Adrenal gland (tissue), 9 donors: ENCODE measurements at regions not wholly inside any gene's neighbourhood (a gene's known extent, or its start where the extent isn't known, plus 50 kb on each side); places are given as distances from the start of the nearest gene placed in this dataset.

Source experiments
- DNase-seq, 7 donors: peaks; one replicate each; pipeline ENCODE4 v3.0.0-alpha.2; 2019 to 2020
- H3K27ac ChIP-seq, 5 donors: fragments of 200-600 bp; sonication (generic) in 4 of 5; 1 replicate in 3 of 5; 2 replicates in 2 of 5; pipeline versions ENCODE4 v1.5.1 to v1.8.0; 2016 to 2020; ENCODE audit warnings: mild to moderate bottlenecking in 1 of 5
- H3K27me3 ChIP-seq: fragments of 200-600 bp; 2 replicates; pipeline ENCODE4 v1.8.0; 2021
- H3K36me3 ChIP-seq, 2 donors: fragments of 200-600 bp; replicated peaks in 1 of 2; 1 replicate in 1 of 2; 2 replicates in 1 of 2; pipeline versions ENCODE4 v1.5.1 to v1.8.0; 2018 to 2022
- H3K4me1 ChIP-seq, 2 donors: fragments of 200-600 bp; replicated peaks in 1 of 2; 1 replicate in 1 of 2; 2 replicates in 1 of 2; pipeline versions ENCODE4 v1.5.1 to v1.8.0; 2018 to 2021
- H3K4me3 ChIP-seq, 4 donors: fragments of 200-600 bp; sonication (generic) in 3 of 4; one replicate each; pipeline ENCODE4 v1.5.1; 2016 to 2018
- H3K9me3 ChIP-seq, 3 donors: fragments of 200-600 bp; sonication (generic) in 1 of 3; replicated peaks in 1 of 3; 1 replicate in 2 of 3; 2 replicates in 1 of 3; pipeline versions ENCODE4 v1.5.1 to v1.8.0; 2016 to 2021
- POLR2A ChIP-seq, 2 donors: fragments of 450-650 bp; IDR thresholded peaks; one replicate each; pipeline ENCODE4 v1.6.1; 2017; ENCODE audit warnings: antibody characterized with exemption in 2 of 2, mild to moderate bottlenecking in 2 of 2, moderate library complexity in 1 of 2
- WGBS, 4 donors: extraction: QIAGEN DNeasy Blood & Tissue Kit in 2 of 4; methylation state at CpG; one replicate each; pipeline versions ENCODE4 v1.1.5 to v1.1.7; 2013 to 2017; 5-methylcytosine and 5-hydroxymethylcytosine counted together
- intact Hi-C, 2 donors: fragments of 100-400 bp; cut with DNase I; formaldehyde crosslinking; loops; one replicate each; pipeline versions ENCODE4 v1.14.1 to v1.15.0; 2022 to 2023
- TF ChIP-seq, protein P1 (sequence below), 6 experiments: fragments of 450-650 bp in 4 of 6; fragments of 200-600 bp in 2 of 6; sonication (generic) in 1 of 6; IDR thresholded peaks; 1 replicate in 5 of 6; 2 replicates in 1 of 6; pipeline versions ENCODE4 v1.5.1 to v1.8.0; 2016 to 2021; ENCODE audit warnings: antibody characterized with exemption in 6 of 6, mild to moderate bottlenecking in 2 of 6, moderate library complexity in 1 of 6
- donor health status: healthy with polysubstance abuse.
- donor health status: Bipolar disorder and iron deficiency.
- donor health status: DM: yes; HTN: yes; CAD: no.
- donor health status: DM: no; HTN: no; CAD: no.
- donor health status: DM: no; HTN: no; CAD: no.

DNA sequence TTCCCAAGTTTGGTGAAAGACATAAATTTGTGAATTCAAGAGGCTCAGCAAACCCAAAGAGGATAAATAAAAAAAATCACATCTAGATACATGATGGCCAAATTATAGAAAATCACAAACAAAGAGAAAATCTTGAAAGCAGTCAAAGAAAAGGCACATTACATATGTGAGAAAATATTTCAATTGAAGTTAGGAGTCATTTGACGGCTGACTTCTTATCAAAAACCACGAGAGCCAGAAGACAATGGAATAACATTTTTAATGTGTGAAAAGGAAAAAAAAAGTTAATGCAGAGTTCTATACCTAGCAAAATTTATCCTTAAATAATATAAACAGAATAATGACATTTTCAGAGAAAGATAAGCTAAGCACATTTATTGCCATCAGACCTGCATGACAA lies 307.0 kb downstream of the C12orf75 start:
- no peaks in the 10 kb centered on the region for H3K36me3 ChIP-seq
- H3K4me1 ChIP-seq, result no peaks in the 10 kb centered on the region
- TF ChIP-seq, protein P1, sequence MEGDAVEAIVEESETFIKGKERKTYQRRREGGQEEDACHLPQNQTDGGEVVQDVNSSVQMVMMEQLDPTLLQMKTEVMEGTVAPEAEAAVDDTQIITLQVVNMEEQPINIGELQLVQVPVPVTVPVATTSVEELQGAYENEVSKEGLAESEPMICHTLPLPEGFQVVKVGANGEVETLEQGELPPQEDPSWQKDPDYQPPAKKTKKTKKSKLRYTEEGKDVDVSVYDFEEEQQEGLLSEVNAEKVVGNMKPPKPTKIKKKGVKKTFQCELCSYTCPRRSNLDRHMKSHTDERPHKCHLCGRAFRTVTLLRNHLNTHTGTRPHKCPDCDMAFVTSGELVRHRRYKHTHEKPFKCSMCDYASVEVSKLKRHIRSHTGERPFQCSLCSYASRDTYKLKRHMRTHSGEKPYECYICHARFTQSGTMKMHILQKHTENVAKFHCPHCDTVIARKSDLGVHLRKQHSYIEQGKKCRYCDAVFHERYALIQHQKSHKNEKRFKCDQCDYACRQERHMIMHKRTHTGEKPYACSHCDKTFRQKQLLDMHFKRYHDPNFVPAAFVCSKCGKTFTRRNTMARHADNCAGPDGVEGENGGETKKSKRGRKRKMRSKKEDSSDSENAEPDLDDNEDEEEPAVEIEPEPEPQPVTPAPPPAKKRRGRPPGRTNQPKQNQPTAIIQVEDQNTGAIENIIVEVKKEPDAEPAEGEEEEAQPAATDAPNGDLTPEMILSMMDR (IDR thresholded peaks at IDR 0.05), result no peak
- TF ChIP-seq POLR2A (IDR thresholded peaks at IDR 0.05), result no peak
- H3K4me3 ChIP-seq, result no peak overlapping the region
- DNase-seq, result no peak
- no peaks in the 10 kb centered on the region for H3K9me3 ChIP-seq
- intact Hi-C loops, result no loop called here
- H3K27me3 ChIP-seq, result no peaks in the 10 kb centered on the region
- WGBS, 4 donors, result 77 to 84% (median 79%) methylated on average over 2 of the region's 2 CpGs
- H3K27ac ChIP-seq, result no peak overlapping the region

DNA sequence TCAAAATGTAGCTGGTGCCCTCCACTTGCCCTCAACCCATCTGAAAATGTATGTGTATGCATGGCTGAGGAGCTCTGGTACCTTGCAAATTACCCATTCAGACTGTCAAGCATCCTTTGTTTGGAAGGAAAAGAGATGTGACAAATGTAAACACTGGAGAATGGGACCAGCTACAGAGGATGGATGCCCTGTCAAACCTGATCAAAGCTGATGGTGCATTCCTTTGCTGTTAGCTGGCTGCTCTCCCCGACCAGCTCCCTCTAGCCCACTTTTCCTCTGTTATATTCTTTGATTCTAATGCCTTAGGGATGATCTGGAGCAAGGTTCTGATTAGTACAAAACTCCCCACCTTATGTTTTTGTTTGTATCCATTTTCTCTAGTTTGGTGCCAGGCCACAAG lies 310.3 kb downstream of the C12orf75 start:
- DNase-seq, result no peak
- Histone ChIP-seq H3K36me3 (no peaks in the 10 kb centered on the region), H3K4me1 (no peaks in the 10 kb centered on the region), H3K27ac (no peak overlapping the region), H3K4me3 (no peak overlapping the region), H3K27me3 (no peaks in the 10 kb centered on the region), H3K9me3 (no peaks in the 10 kb centered on the region)
- TF ChIP-seq, protein P1 (IDR thresholded peaks at IDR 0.05), result no peak
- no peak for TF ChIP-seq POLR2A (IDR thresholded peaks at IDR 0.05)
- intact Hi-C loops, result no loop called here
- WGBS, 4 donors, result 0 to 60% (median 37%) methylated on average over 1 of the region's 1 CpG

GRCh38 chr12:105641749-105642148 lies 311.3 kb downstream of the C12orf75 start:
- no peaks in the 10 kb centered on the region for H3K9me3 ChIP-seq
- no peaks in the 10 kb centered on the region for H3K4me1 ChIP-seq
- TF ChIP-seq, protein P1 (IDR thresholded peaks at IDR 0.05), result no peak
- TF ChIP-seq POLR2A (IDR thresholded peaks at IDR 0.05), result no peak
- no peak overlapping the region for H3K4me3 ChIP-seq
- H3K27ac ChIP-seq, result no peak overlapping the region
- no peaks in the 10 kb centered on the region for H3K36me3 ChIP-seq
- 71 to 80% (median 76%) methylated on average over 5 of the region's 5 CpGs for WGBS, 4 donors
- intact Hi-C loops, result no loop called here
- no peaks in the 10 kb centered on the region for H3K27me3 ChIP-seq
- DNase-seq, result no peak

DNA sequence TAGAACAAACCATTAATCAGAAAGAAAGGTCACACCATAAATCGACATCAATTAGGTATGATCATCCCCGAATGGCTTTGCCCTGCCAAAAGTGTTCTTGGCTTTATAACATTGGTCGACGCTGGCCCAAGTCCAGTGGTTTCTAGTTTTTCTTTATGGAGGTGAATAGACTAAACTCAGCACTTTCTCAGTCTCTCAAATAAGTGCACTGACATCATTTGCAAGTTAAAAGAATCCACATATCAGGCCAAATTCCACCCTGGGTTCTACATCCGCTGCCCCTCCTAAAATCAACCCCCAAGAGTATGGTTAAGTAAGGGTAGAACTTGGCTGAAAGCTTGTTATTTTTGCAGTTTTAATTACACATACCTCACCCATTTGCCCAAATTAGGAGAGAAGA lies 314.3 kb downstream of the C12orf75 start:
- Histone ChIP-seq H3K36me3 (no peaks in the 10 kb centered on the region), H3K9me3 (no peaks in the 10 kb centered on the region), H3K4me1 (no peaks in the 10 kb centered on the region), H3K27me3 (no peaks in the 10 kb centered on the region), H3K4me3 (no peak overlapping the region), H3K27ac (no peak overlapping the region)
- intact Hi-C loops, result no loop called here
- WGBS, 4 donors, result 63 to 75% (median 67%) methylated on average over 5 of the region's 5 CpGs
- DNase-seq, result peak in 1 of 7 donors; percentile 15
- TF ChIP-seq, protein P1 (IDR thresholded peaks at IDR 0.05), result no peak
- TF ChIP-seq POLR2A (IDR thresholded peaks at IDR 0.05), result no peak
